ENCODE measurements at regions not wholly inside any gene's neighbourhood (a gene's known extent, or its start where the extent isn't known, plus 50 kb on each side); places are given as distances from the start of the nearest gene placed in this dataset.
A peak's percentile ranks its signal among the peaks of the same experiment; 100 is the strongest.

DNA sequence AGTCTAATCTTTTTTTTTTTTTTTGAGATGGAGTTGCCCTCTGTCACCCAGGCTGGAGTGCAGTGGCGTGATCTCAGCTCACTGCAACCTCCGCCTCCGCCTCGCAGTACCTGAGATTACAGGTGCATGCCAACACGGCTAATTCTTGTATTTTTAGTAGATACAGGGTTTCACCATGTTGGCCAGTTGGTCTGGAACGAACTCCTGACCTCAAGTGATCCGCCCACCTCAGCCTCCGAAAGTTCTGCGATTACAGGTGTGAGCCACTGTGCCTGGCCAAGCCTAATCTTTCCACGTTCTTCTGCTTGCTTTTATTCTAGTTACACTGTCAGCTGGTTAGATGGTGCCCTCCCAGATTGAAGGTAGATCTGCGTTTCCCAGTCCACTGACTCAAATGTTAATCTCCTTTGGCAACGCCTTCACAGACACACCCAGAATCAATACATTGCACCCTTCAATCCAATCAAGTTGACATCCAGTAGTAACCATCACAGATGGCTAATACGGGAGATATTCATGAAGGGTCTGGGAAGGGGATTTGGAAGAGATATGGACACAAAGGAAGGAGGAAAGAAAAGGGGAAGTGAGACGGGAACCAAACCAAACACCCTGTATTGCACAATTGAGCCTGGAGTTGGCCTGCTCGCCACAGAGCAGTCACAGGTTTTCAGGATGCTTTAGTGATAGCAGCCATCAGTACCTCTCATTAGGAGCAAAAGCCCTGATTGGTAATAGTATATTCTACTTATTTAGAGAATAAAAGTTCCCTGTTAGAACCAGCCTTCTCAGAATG lies 229.8 kb downstream of the PIK3C3 start:
- TF ChIP-seq, protein P1, sequence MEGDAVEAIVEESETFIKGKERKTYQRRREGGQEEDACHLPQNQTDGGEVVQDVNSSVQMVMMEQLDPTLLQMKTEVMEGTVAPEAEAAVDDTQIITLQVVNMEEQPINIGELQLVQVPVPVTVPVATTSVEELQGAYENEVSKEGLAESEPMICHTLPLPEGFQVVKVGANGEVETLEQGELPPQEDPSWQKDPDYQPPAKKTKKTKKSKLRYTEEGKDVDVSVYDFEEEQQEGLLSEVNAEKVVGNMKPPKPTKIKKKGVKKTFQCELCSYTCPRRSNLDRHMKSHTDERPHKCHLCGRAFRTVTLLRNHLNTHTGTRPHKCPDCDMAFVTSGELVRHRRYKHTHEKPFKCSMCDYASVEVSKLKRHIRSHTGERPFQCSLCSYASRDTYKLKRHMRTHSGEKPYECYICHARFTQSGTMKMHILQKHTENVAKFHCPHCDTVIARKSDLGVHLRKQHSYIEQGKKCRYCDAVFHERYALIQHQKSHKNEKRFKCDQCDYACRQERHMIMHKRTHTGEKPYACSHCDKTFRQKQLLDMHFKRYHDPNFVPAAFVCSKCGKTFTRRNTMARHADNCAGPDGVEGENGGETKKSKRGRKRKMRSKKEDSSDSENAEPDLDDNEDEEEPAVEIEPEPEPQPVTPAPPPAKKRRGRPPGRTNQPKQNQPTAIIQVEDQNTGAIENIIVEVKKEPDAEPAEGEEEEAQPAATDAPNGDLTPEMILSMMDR (IDR thresholded peaks at IDR 0.05; ENCODE audit: unreplicated experiment) = no peak
- no peak for DNase-seq (ENCODE audit: unreplicated experiment)
- H3K27ac Mint-ChIP-seq (ENCODE audit: low read depth, unreplicated experiment) = no peak overlapping the region
- intact Hi-C loops (cut with micrococcal nuclease) = no loop called here
- H3K27me3 Mint-ChIP-seq (ENCODE audit: insufficient read depth, unreplicated experiment) = no peaks in the 10 kb centered on the region
- no peaks in the 10 kb centered on the region for H3K9me3 Mint-ChIP-seq (ENCODE audit: unreplicated experiment)
- ChIA-PET CTCF (no interaction called here), POLR2A (no interaction called here)
- no peak overlapping the region for H3K4me3 Mint-ChIP-seq (ENCODE audit: unreplicated experiment)
- no peaks in the 10 kb centered on the region for H3K36me3 Mint-ChIP-seq (ENCODE audit: insufficient read depth, unreplicated experiment)
- no TSS peak for BruUV-seq (replicated peaks)
- peaks cover 23% of the 10 kb centered on the region for H3K4me1 Mint-ChIP-seq (ENCODE audit: insufficient read depth, unreplicated experiment)

DNA sequence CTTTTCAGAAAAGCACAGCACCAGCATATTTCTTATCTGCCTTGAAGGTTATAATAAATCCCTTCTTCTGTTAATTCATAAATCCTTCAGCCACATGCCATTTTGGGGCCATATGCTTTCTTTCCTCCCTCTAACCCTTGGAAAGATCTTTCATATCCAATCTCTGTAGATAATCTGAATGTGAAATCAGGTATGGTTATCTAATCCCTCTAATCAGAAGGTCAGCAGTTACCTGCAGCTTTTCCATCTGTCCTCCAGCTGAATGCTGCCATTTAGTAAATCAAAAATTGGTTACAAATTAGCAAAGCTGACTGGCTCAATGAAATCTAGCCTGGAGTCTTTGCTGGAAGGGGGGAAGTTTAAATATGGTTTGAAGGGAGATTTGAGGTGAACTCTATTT lies 230.5 kb downstream of the PIK3C3 start:
- peaks cover 23% of the 10 kb centered on the region for H3K4me1 Mint-ChIP-seq (ENCODE audit: insufficient read depth, unreplicated experiment)
- TF ChIP-seq, protein P1 (IDR thresholded peaks at IDR 0.05; ENCODE audit: unreplicated experiment) = no peak
- DNase-seq (ENCODE audit: unreplicated experiment) = no peak
- H3K36me3 Mint-ChIP-seq (ENCODE audit: insufficient read depth, unreplicated experiment) = no peaks in the 10 kb centered on the region
- H3K27ac Mint-ChIP-seq (ENCODE audit: low read depth, unreplicated experiment) = no peak overlapping the region
- ChIA-PET CTCF (no interaction called here), POLR2A (no interaction called here)
- intact Hi-C loops (cut with micrococcal nuclease) = no loop called here
- no peak overlapping the region for H3K4me3 Mint-ChIP-seq (ENCODE audit: unreplicated experiment)
- BruUV-seq (replicated peaks) = no TSS peak
- H3K9me3 Mint-ChIP-seq (ENCODE audit: unreplicated experiment) = no peaks in the 10 kb centered on the region
- no peaks in the 10 kb centered on the region for H3K27me3 Mint-ChIP-seq (ENCODE audit: insufficient read depth, unreplicated experiment)

DNA sequence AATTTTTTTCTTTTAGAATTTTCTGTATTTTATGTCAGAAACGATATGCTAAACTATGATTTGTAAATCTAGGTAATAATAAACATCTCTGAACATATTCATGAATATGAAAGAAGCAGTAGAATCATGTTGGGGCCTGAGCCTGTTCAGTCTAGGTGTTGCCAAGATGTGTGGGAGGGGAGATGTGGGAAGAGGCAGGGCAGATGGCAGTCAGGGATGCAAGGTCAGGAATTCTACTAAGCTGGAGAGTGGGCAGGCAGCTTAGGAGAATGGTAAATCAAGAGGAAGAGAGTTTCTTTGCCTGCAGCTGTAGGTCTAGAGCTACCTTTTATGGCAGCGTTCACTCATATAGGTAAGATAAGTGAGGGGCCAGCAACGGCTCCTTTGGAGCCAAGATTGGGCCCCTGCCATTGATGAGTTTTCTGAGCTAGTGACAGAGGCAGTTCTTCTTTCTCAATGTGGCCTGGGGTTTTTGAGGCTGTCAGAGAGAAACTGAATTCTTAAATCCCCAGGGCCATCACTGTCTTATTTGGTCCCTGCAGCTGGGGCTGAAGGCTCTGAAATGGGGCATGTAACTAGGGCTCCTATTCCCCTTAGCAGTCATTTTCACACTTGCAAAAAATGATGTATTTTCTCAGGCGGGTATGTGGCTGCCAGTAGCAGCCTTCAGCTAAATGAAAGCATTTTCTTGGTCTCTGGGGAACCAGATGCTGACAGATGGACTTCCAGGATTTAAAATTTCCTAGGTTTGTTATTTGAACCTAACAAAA lies 232.8 kb downstream of the PIK3C3 start:
- H3K36me3 Mint-ChIP-seq (ENCODE audit: insufficient read depth, unreplicated experiment) = no peaks in the 10 kb centered on the region
- POLR2A ChIA-PET = no interaction called here
- TF ChIP-seq, protein P1 (IDR thresholded peaks at IDR 0.05; ENCODE audit: unreplicated experiment) = no peak
- no peaks in the 10 kb centered on the region for H3K9me3 Mint-ChIP-seq (ENCODE audit: unreplicated experiment)
- DNase-seq (ENCODE audit: unreplicated experiment) = peak; percentile 17
- H3K27ac Mint-ChIP-seq (ENCODE audit: low read depth, unreplicated experiment) = no peak overlapping the region
- CTCF ChIA-PET = interaction anchor here (0.7 to 1.6 kb wide), 3 partner anchors 58 to 1008 kb away, joined by 3 to 5 read pairs (median 3); no protein-coding TSS in a partner anchor
- H3K4me3 Mint-ChIP-seq (ENCODE audit: unreplicated experiment) = no peak overlapping the region
- intact Hi-C loops (cut with micrococcal nuclease) = no loop called here
- peaks cover 20% of the 10 kb centered on the region for H3K4me1 Mint-ChIP-seq (ENCODE audit: insufficient read depth, unreplicated experiment)
- no TSS peak for BruUV-seq (replicated peaks)
- no peaks in the 10 kb centered on the region for H3K27me3 Mint-ChIP-seq (ENCODE audit: insufficient read depth, unreplicated experiment)

DNA sequence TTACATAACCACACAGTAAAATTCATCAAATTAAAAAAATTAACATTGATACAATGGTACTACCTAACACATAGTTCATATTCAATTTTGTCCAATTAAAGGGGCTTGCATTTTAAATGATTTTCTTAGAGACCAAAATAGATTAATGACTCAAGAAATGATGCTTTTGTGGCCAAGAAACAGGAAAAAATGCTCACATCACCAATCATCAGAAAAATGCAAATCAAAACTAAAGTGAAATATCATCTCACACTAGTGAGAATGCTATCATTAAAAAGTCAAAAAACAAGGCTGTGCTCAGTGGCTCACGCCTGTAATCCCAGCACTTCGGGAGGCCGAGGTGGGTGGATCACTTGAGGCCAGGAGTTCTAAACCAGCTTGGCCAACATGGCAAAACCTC lies 235.6 kb downstream of the PIK3C3 start:
- Mint-ChIP-seq H3K27ac (ENCODE audit: low read depth, unreplicated experiment) (no peak overlapping the region), H3K4me1 (ENCODE audit: insufficient read depth, unreplicated experiment) (peaks cover 6% of the 10 kb centered on the region), H3K36me3 (ENCODE audit: insufficient read depth, unreplicated experiment) (no peaks in the 10 kb centered on the region), H3K27me3 (ENCODE audit: insufficient read depth, unreplicated experiment) (no peaks in the 10 kb centered on the region), H3K4me3 (ENCODE audit: unreplicated experiment) (no peak overlapping the region), H3K9me3 (ENCODE audit: unreplicated experiment) (no peaks in the 10 kb centered on the region)
- TF ChIP-seq, protein P1 (IDR thresholded peaks at IDR 0.05; ENCODE audit: unreplicated experiment) = no peak
- POLR2A ChIA-PET = no interaction called here
- intact Hi-C loops (cut with micrococcal nuclease) = no loop called here
- BruUV-seq (replicated peaks) = no TSS peak
- DNase-seq (ENCODE audit: unreplicated experiment) = no peak
- CTCF ChIA-PET = no interaction called here
